SW 1271 (cell line): ENCODE measurements at regions not wholly inside any gene's neighbourhood (a gene's known extent, or its start where the extent isn't known, plus 50 kb on each side); places are given as distances from the start of the nearest gene placed in this dataset.
"Not testable (repeated sequence)": the region's sequence is repeated elsewhere in the genome, so short reads cannot be mapped to it uniquely, and the experiment has no call there.

Experiments used
- DNase-seq, 2 experiments: peaks; one replicate each; lab custom pipeline; 2025; lab: John Stamatoyannopoulos, UW

DNA sequence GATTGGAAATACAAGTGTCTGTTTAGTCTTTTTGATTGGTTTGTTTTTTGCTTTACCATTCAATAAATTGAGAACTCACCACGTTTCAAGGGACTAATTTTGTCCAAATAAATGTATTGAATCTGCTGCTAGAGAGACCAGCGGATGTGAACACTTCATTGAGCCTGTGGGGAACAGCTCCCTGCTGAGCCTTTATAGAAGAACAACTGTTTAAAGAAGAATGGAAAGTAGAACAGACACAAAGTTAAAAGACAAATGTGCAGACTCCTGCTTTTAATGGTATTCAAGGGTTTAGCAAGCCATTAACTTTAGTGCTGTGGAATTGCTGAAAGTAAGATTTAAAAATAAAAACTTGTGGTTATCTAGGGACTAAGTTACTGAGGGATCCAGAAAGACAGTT is 817.7 kb upstream of the B3GALT2 start:
- DNase-seq = no peak

DNA sequence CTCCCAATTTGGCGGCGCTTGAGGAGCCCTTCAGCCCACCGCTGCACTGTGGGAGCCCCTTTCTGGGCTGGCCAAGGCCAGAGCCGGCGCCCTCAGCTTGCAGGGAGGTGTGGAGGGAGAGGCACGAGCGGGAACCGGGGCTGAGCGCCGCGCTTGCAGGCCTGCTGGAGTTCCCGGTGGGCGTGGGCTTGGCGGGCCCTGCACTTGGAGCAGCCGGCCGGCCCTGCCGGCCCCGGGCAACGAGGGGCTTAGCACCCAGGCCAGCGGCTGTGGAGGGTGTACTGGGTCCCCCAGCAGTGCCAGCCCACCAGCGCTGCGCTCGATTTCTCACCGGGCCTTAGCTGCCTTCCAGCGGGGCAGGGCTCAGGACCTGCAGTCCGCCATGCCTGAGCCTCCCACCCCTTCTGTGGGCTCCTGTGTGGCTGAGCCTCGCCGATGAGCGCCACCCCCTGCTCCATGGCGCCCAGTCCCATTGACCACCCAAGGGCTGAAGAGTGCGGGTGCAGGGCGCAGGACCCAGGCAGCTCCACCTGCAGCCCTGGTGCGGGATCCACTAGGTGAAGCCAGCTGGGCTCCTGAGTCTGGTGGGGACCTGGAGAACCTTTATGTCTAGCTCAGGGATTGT is 815.4 kb upstream of the B3GALT2 start:
- DNase-seq = not testable (repeated sequence)

DNA sequence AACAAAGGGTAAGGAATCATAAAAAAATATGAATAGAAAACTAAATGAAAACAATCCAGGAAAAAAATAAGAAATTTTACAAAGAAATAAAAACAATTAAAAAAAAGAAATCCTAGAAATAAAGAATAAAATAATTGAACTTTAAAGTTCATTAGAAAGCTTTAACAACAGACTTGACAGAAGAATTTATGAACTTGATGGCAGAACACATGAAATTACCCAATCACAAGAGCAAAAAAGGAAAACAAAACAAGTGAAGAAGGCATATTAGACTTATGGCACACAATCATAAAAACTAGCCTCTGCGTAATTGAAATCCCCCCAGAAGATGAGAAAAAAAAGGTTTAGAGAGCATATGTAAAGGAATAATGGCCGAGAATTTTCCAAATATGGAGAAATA is 802.5 kb upstream of the B3GALT2 start:
- DNase-seq = no peak

DNA sequence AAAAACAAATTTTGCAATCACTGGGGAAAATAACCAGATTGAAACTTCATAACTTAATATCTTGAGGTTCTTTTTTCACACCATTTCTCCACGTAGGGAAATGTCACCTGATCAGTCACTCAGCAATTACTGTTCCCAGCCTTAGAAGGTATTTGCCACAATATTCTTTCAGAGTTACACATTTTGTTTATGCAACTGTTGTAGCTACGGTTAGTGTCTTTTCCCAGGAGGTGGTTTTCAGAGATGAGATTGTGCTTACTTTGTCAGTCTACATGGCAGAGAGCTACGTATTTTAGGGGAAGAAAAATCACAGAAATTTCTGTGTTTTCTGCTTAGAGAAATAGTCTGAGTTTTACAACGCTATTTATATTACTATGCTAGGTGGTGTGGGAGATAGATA is 792.8 kb upstream of the B3GALT2 start:
- no peak for DNase-seq

DNA sequence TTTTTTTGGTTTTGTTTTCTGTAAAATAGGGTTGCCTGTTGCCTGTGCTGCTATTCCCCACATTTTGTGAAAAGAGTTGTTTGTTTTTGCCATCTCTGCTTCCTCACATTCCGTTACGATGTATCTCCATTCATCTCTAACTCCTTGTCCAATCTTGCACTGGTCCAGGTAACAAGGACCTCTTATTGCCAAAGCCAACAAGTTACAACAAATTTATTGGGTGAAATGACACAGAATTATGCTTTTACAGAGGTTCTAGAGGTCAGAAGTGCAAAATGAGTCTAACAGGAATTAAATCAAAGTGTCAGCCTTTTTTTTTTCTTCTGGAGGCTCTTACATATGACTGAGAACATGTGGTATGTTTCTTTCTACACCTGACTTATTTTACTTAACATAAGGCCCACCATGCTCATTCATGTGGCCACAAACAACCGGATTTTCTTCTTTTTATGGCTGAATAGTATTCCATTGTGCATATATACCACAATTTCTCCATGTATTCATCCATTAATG is 787.9 kb upstream of the B3GALT2 start:
- DNase-seq = no peak

DNA sequence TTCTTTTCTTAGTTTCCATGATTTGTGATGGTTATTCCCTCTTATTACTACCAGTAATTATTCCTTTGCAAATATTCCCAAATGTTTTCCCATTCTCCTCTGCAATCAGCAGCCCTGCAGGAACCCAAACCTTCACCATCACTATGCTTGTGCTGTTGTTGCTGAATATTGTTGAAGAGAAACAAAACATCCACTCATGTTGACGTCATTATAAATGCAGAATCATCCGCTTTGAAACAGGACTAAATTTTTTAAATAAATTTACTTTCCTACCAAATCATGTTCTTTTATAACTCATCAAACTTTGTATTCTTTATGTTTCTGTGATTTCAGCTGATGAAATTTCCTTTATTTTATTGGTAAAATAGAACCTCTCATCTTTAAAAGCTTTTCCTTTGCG is 787.0 kb upstream of the B3GALT2 start:
- DNase-seq = no peak

DNA sequence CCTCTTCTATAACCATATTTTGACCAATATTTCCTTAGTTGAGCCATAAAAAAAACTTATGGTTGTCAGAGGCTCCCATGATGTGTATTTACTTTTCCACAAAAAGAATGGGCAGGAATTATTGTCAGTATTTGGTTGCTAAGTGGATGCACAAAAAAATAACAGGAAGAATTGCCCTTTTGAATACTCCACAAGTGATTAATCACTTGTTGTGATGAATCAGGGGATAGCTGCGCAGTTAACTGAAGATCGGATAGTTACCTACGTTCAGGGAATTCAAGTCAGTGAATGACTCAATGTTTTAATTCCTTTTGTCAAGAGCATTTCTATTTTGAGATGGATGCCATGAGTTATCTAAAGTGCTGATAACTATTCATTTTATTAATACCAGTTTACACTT is 785.2 kb upstream of the B3GALT2 start:
- no peak for DNase-seq

DNA sequence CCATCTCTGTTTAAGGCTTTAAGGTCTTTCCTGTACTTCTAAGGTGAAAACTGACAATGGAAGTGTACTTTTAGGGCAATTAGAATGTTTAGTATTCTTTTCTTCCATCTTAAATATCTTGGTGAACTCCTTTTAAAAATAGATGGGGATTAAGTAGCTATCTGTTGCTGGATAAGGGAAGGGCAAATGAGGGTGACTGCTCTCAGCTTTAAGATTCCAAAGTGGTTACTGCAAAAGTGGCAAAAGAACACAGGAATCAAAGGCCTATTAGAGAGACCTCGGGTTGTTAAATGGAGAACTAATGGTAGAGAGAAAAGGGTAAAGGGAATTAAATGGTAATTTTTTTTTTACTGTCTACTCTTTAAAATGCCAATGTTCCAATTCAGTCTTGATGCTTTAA is 774.1 kb upstream of the B3GALT2 start:
- no peak for DNase-seq

DNA sequence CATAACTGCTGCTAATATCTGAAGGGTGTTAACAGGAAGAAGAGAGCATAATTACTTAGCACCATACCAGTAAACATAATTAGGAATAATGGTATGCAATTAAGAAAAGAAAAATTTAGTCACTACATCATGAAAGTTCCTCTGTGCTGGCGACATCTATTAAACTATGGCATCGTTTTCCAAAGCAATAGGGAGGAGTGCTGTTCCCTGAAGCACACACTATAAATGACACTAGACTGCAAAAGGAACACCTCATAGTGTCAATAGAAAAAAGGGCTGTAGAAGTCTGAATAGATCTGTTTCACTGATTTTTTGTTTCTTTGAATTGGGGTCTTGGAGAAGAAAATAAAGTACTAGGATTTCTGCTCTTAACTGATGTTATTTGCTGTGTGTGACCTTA is 773.6 kb upstream of the B3GALT2 start:
- DNase-seq = no peak

DNA sequence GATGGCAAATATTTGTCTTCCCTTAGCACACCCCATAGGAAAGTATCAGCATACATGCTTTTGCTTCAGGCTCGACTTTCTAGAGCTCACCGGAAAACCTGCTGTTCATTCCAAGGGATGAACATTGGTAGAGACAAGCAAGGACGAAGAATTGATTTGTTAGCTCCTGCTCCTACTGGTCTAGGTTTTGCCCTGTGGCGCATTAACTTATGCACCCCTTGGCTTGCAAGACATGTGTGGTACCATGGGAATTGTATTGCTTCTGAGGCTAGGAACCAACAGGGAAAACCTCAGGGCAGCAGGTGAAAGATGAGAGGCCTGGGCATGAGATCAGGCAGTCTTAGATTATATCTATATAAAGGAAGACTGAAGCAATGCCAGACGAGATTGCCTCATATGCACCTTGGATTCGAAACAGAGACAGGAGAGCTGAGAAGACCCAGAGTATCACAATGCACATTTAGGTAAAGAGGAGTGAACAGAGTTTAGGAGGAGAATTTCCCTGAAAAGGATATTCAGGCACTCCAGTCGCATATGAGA is 771.2 kb upstream of the B3GALT2 start:
- DNase-seq = no peak

DNA sequence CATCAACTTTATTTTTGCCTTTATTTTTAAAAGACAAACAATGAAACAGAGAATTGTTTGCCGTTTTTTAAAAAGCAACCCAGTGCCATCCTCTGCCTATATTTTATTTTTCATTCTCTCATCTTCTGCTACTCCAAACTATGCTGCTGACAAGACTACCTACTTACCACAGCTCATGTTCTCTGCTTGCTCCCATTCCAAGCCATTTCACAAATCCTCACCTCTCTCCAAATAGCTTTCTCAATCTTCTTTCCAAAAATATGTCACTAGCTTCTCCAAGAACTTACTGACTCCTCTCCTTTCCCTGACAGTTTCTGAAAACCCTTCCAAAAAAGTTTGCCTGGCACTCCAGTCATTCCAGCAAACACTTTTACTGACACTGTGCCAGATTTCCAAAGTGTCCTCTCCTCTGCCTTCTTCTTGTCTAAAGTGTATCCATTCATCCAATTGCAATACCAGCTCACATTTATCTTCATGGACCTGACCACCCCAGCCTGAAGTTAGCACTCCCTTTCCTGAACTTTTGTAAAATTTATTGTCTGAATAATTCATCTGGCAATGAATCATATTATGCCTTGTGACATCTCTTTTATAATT is 766.5 kb upstream of the B3GALT2 start:
- DNase-seq = no peak

DNA sequence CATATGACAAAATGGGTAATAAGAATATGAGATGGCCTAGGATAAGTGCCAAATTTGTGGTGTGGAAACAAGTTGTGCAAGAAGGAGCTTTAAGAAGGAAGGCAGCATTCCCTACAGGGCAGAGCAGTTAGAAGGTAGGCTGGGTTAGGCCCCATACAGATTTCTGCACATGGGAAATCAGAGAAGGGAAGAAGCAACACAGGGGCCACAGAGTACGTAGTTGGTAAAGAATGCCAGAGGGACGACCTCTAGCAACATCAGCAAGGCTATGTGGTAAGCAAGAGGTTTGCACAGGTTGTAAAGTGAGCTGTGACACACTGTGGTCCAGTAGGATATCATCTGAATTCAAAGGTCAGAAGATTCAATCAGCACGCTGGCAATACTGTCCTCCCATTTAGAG is 765.6 kb upstream of the B3GALT2 start:
- DNase-seq = no peak

DNA sequence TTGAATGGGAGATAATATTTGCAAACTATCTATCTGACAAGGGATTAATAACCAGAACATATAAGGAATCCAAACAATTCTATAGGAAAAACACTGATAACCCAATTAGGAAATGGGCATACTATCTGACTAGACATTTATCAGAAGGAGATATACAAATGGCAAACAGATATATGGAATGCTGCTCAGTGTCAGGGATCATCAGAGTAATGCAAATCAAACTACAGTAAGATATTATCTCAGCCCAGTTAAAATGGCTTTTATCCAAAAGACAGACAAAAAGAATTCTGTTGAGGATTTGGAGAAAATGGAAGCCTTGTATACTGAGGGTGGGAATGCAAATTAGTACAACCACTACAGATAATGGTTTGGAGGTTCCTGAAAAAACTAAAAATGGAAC is 758.0 kb upstream of the B3GALT2 start:
- DNase-seq = no peak

DNA sequence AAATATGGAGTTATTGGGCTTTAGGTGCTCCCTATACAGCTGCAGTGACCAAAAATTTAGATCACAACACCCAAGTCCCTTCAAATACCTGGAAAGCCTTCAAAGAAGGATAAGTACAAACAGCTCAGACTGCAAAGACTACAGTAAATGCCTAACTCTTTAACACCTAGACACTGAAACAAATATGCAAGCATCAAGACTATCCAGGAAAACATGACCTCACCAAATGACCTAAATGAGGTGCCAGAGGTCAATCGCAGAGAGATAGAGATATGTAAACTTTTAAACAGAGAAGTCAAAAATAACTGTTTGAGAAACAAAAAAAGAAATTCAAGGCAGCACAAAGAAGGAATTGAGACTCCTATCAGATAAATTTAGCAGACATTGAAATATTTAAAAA is 753.8 kb upstream of the B3GALT2 start:
- DNase-seq = no peak

DNA sequence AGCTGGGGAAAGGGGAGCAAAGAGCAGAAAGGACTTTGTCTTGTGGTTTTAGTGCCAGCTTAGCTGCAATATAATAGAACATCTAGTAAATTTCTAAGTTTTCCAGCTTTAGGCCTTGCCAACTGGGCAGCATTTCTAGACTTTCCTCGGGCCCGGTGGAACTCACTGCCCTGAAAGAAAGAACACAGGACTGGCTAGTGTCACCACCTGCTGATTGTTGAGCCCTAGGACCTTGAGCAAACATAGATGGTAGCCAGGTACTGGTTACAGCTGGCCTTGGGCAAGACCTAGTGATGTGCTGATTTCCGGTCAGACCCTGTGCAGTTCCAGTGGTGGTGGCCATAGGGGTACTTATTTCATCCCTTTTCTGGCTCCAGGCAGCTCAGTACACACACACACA is 753.2 kb upstream of the B3GALT2 start:
- no peak for DNase-seq

DNA sequence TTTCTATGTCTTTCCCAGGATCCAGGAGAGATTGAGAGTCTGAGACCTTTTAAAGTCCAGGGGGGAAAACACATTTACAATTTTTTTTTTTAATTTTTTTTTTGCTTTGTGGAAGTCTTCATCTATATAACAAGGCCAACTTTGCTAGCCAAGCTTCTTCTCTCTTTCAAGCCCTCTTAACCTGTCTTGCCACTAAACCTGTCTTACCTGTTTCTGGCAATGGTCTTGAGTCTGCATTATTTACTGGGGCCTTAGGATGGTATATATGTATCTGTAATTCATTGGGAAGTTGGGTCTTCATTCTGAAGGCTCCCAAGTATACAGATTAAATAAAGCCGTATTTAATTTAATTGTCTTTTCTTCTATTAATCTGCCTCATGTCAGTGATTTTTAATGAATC is 750.9 kb upstream of the B3GALT2 start:
- no peak for DNase-seq

DNA sequence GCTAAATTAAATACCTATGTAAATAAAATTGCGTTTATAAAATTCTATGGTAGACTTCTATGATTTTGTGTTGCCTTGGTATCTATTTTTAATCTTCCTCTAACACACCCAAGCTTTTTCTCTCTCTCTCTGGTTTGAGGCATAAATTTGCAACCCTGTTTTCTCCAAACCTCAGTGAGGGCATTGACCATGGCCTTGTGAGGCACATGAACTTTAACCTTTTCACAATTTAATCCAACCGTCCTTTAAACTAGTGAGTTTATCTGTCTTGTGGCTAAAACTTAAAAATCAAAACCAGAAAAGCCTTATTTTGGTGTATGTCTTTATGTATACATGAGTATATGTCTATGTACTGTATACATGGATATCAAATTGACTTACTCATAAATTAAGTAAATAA is 746.6 kb upstream of the B3GALT2 start:
- no peak for DNase-seq

DNA sequence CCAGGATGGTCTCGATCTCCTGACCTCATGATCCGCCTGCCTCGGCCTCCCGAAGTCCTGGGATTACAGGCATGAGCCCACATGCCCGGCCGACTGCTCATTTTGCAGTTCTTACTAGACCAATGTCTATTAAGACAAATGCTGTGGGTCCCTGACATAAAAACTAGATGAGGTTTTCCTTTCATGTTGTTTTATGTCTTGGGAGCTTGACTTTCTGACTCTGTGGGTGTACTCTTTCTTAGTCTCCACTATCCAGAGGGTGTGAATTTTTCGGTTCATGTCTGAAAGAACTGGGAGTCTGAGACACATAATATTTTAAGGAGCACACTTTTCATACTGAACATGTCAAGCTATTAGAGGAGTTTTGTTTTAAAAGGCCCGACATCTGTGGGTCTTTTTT is 744.9 kb upstream of the B3GALT2 start:
- no peak for DNase-seq

DNA sequence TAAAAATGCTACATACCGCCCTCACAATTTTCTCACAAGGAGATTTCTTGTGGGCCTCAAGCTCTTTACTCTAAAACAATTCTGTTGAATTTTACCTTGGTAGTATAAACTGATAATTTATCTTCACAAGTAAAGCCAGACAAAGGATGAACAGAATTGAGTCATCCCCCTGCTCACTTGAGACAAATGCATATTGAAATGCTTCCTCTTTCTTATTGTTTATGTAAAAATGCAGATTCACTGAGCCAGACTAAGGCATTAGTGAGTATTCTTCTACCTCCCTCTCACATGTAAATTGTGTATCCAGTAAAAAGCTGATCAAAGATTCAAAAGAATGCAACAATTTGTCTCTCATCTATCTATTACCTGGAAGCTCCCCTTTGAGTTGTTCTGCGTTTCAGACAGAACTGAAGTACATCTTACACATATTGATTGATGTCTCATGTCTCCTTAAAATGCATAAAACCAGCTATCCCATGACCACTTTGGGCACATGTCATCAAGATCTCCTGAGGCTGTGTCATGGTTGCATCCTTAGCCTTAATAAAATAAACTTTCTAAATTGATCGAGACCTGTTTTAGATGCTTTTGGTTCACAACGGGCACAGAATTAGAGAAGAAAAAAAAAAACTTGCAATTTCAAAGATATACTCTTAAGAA is 743.1 kb upstream of the B3GALT2 start:
- no peak for DNase-seq

DNA sequence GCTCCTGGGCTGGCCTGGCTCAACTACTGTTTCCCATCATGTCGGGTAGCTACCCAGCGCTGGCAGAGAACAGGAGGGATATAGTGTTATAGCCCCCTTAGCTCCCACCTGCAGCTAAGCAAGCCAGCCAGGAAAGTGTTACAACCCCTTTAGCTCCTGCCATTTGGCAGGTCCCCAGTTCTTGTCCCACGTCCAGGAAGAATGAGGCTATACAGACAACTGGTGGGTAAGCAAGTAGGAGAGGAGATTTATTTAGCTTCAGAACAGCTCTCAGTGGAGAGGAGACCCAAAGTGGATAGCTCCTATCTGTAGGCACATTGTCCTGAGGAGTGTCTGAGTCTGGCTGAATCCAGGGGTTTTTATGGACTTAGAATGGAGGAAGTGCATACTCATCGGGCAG is 741.1 kb upstream of the B3GALT2 start:
- DNase-seq = no peak

DNA sequence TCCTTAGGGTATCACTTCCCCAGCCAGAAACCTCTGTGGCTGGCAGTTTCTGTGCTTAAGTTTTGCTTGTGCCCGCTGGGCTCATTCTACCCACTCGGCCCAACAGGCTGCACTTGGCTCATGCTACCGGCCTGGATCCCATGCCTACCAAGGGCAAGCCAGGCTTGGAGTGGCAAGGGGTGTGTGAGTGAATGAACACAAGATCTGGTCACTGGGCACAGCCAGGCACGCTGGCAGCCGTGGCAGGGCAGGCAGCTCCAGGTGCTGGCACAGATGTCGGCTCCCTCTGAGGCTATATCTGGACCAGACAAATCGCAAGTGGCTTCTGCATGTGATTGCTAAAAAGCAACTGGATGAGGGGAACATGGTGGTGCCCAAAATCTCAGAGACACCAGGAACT is 740.5 kb upstream of the B3GALT2 start:
- DNase-seq = no peak

DNA sequence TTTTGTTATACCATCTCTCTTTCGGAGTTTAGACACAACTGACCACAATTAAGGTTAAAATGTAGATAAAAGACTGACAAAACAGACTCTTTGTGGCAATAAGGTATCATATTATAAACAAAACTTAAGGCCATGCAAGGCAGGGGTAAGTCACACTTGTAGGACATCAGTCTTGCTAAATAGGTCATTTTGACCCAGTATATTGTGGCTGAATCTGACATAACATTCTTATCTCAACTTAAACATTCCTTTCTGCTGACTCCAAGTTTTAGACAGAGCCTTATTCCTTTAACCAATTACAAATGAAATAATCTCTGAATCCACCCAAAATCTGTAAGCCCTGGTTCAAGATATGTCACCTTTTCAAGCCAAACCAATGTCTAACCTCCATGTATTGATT is 733.4 kb upstream of the B3GALT2 start:
- no peak for DNase-seq

DNA sequence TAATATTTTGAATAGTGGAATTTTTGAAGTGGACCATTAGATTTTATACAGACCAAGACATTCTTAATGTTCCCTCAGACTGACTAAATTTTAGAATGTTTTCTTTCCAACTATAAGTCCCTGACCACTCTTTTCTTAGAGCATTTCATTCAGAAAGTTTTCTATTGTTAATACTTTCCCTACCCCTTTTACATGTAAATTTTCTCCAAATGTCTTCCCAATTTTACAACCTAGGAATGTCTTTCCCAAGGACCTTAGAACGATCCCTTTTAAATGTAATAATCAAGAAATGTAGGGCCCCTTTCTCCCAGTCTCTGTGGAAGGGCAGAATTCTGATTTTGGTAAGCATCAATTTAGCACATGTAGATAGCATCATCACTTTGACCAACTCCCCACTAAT is 730.0 kb upstream of the B3GALT2 start:
- DNase-seq = no peak
